GM21737 (cell line): ENCODE measurements at regions not wholly inside any gene's neighbourhood (a gene's known extent, or its start where the extent isn't known, plus 50 kb on each side); places are given as distances from the start of the nearest gene placed in this dataset.
"Not testable (repeated sequence)": the region's sequence is repeated elsewhere in the genome, so short reads cannot be mapped to it uniquely, and the experiment has no call there.

Experiments
- ATAC-seq: cut with Tn5 transposase; IDR thresholded peaks from one replicate; pipeline ENCODE4 v1.9.1; 2021; ENCODE audit warnings: mild to moderate bottlenecking, moderate library complexity; ENCODE audit not compliant: unreplicated experiment

DNA sequence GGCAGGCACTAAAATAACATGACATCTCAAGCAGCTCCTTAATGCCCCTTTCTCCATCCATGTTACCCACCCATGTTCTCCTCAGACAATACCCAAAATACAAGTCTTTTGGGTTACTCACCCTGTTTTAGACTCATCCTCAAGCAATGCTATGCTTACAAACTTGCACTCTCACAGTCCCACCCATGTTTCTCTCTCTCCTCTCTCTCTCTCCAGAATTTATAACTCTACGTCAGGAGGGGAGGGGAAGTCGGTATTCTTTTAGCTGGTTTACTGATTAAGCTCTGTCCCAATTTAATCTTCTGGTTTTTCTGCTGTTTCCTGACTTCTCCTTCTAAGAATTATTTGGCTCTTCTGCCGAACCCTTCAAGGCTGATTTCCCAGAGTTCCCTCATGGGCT lies 98.0 kb upstream of the NR5A2 start:
- no peak for ATAC-seq

GRCh38 chr1:199930067-199930466 lies 97.4 kb upstream of the NR5A2 start:
- not testable (repeated sequence) for ATAC-seq

- no peak for ATAC-seq
Observed at GRCh38 chr1:199931666-199932377, 95.7 kb upstream of the NR5A2 start.

GRCh38 chr1:199932462-199932861 lies 95.0 kb upstream of the NR5A2 start:
- ATAC-seq, result no peak

- ATAC-seq, result no peak
Observed at GRCh38 chr1:199936441-199936840, 91.1 kb upstream of the NR5A2 start.

- ATAC-seq, result no peak
Observed at GRCh38 chr1:199937161-199937560, 90.3 kb upstream of the NR5A2 start.

DNA sequence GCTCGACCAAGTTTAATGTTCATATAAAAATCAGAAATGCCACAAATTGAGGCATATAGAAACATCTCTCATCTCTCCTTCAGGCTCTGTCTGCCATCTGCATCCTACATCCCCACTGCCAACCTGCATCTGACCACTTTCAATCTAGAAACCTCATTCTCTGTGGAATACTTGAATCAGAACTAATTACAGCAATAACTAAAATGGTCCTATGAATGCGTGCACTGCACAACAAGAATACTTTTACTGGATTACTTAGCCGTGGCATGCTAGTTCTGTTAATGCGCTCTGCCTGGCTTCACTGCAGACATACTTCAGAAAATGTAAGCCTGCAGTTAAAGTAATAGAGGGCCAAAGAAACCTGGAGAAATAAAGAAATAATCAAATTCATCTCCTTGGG lies 89.8 kb upstream of the NR5A2 start:
- no peak for ATAC-seq

- no peak for ATAC-seq
Observed at GRCh38 chr1:199944986-199945385, 82.5 kb upstream of the NR5A2 start.

DNA sequence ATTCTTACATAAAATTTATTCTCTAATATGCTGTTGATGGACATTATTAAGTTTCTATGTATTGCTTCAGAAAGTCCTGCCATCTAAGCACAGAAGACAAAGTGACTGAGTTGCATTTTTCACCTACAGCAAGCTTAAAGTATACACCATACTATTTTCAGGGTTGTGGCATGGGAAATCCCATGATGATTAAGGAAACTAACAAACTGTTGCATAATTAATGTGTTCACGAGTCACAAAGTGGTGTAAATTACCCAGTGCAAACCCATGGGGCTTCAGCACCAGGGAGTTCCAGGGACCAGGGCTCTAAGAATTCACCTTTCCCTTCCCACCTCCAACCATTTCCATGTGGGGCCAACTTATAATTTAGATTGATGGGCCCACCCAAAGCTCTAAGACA lies 81.9 kb upstream of the NR5A2 start:
- no peak for ATAC-seq

- ATAC-seq, result no peak
Observed at GRCh38 chr1:199946305-199947155, 81.0 kb upstream of the NR5A2 start.

- no peak for ATAC-seq
Observed at GRCh38 chr1:199948587-199949280, 78.8 kb upstream of the NR5A2 start.

DNA sequence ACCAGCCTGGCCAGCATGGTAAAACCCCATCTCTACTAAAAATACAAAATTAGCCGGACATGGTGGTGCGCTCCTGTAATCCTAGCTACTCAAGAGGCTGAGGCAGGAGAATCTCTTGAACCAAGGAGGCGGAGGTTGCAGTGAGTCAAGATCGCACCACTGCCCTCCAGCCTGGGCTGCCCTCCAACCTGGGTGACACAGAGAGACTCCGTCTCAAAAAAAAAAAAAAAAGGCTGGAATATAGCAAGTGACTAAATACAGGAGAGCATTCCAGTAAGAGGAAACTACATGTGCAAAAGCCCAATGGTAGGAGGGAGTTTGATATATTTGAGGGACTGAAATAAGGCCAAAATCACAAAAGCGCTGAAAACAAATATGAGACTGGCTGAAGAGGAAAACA lies 76.5 kb upstream of the NR5A2 start:
- not testable (repeated sequence) for ATAC-seq

GRCh38 chr1:199953651-199954050 lies 73.9 kb upstream of the NR5A2 start:
- no peak for ATAC-seq

DNA sequence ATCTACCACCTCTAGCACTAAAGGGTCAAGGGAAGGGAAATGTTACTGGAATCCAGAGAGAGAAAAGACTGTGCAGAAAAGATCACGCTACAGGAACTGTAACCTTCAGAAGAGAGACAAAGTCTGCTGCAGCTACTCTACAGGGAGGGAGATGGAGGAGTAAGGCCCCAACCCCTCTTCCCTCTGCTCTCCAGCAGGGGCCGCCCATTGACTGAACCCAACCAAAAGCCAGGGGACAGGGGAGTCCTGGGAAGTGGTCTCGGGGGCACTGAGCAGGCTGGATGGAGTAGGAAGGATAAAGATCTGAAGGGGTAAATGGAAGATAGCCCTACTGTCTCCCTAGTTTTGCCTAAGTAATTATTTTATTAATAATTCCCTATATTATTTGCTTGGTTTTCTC lies 72.8 kb upstream of the NR5A2 start:
- no peak for ATAC-seq

- no peak for ATAC-seq
Observed at GRCh38 chr1:199955235-199955634, 72.3 kb upstream of the NR5A2 start.

DNA sequence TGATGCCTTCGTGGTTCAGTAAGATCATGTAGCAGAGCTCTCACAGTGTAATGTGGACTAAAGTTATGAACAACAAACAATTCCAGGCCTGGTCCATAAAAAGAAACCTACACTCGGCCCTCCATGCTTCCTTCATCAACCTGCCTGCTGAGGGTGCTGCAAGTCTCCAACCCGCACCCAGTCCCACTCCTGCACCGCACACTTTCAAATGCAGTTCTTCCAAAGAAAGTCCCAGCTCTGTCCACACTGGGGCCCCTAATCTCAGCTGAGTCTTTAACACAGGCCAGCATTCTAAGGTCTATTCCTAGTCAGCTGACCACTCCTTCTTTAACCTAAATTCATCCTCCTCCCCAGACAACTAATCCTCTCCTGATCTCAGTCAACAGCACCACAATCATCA lies 71.5 kb upstream of the NR5A2 start:
- ATAC-seq, result no peak

DNA sequence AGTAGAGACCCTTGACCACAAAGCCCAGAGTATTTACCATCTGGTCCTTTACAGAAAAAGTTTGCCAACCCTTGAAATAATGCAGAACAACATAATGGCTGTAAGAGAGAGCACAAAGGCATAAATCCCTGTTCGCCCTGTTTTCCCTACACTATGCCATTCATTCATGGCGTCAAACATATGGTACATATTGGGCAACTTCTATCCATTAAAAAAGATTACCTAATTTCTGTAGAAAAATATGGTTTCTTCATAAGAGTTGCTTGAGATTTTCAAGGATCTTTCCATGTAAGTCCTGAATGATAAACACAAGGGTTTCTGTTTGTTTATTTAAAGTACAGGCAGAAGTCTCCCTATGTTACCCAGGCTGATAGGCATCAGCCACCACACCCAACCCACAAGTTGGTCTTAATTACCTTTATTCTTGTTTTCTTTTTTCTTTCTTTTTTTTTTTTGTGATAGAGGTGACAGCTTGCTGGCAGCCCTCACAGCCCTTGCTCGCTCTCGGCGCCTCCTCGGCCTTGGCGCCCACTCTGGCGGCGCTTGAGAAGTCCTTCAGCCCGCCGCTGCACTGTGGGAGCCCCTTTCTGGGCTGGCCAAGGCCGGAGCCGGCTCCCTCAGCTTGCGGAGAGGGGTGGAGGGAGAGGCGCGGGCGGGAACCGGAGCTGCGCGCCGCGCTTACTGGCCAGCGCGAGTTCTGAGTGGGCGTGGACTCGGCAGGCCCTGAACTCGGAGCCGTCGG lies 68.3 kb upstream of the NR5A2 start:
- no peak for ATAC-seq

DNA sequence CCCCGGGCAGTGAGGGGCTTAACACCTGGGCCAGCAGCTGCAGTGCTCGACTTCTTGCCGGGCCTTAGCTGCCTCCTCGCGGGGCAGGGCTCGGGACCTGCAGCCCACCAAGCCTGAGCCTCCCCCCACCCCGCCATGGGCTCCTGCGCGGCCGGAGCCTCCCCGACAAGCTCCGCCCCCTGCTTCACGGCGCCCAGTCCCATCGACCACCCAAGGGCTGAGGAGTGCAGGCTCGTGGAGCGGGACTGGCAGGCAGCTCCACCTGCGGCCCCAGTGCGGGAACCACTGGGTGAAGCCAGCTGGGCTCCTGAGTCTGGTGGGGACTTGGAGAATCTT lies 67.8 kb upstream of the NR5A2 start:
- ATAC-seq, result no peak

GRCh38 chr1:199970125-199970524 lies 57.4 kb upstream of the NR5A2 start:
- no peak for ATAC-seq

DNA sequence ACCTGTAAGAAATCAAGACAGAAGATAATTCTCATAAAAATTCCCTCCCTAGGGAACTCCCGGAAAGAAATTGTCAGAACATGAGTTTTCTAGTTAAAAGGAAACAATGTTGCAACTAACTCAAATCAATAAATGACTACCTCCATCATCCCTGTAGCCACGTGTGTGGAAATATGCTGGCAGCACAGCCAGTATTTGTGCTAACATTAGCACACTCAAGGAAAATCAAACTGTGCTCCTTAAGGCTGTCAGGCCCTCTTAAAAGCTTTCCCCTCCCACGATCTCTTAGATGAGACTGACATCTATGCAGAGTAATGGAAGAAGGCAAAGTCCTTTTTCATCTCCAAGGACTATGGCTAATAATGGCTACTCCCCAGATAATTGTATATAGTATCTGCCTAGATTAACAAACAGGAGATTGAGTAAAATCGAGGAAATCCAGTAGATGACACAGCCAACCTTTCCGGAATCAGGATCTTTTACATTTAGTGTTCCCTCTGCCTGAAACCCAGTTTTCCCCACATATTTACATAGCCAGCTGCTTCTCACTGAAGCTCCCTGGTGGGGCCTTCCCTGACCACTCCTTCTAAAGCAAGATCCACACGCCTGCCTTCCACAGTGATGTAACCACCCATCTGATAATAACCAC lies 50.9 kb upstream of the NR5A2 start:
- ATAC-seq, result no peak
